SK-N-SH treated with all-trans-retinoic acid at 6 μM for 48 hours (cell line): ENCODE measurements at regions not wholly inside any gene's neighbourhood (a gene's known extent, or its start where the extent isn't known, plus 50 kb on each side); places are given as distances from the start of the nearest gene placed in this dataset.

ENCODE experiments used
- ARNTL ChIP-seq: fragments of 450-650 bp; formaldehyde crosslinking; IDR thresholded peaks from 2 replicates; pipeline ENCODE4 v1.5.0; 2020; ENCODE audit warnings: low read depth, mild to moderate bottlenecking, moderate library complexity, borderline replicate concordance
- CSDC2 ChIP-seq: fragments of 250-450 bp; sonication (Bioruptor Pico); IDR thresholded peaks from 2 replicates; pipeline ENCODE4 v1.5.0; 2020; ENCODE audit warnings: mild to moderate bottlenecking, moderate library complexity
- OSR1 ChIP-seq: fragments of 250-450 bp; sonication (Bioruptor Pico); IDR thresholded peaks from 2 replicates; pipeline ENCODE4 v1.8.0; 2022; ENCODE audit warnings: moderate library complexity, mild to moderate bottlenecking, inconsistent platforms
- ZC3H10 ChIP-seq: fragments of 250-450 bp; sonication (Bioruptor Pico); IDR thresholded peaks from 2 replicates; pipeline ENCODE4 v1.5.1; 2021; ENCODE audit warnings: mild to moderate bottlenecking, moderate library complexity
- ZFP3 ChIP-seq: fragments of 250-450 bp; sonication (Bioruptor Pico); IDR thresholded peaks from 2 replicates; pipeline ENCODE4 v1.5.0; 2020; ENCODE audit warnings: mild to moderate bottlenecking, moderate library complexity
- TF ChIP-seq, protein P1 (sequence below): fragments of 250-450 bp; sonication (Bioruptor Pico); IDR thresholded peaks from 2 replicates; pipeline ENCODE4 v1.5.1; 2020; ENCODE audit warnings: low read depth, mild to moderate bottlenecking, moderate library complexity
- TF ChIP-seq, protein P2 (sequence below): fragments of 250-450 bp; sonication (Bioruptor Pico); IDR thresholded peaks from 2 replicates; pipeline ENCODE4 v1.8.0; 2020; ENCODE audit warnings: mild to moderate bottlenecking, moderate library complexity, borderline replicate concordance

- TF ChIP-seq, protein P1, sequence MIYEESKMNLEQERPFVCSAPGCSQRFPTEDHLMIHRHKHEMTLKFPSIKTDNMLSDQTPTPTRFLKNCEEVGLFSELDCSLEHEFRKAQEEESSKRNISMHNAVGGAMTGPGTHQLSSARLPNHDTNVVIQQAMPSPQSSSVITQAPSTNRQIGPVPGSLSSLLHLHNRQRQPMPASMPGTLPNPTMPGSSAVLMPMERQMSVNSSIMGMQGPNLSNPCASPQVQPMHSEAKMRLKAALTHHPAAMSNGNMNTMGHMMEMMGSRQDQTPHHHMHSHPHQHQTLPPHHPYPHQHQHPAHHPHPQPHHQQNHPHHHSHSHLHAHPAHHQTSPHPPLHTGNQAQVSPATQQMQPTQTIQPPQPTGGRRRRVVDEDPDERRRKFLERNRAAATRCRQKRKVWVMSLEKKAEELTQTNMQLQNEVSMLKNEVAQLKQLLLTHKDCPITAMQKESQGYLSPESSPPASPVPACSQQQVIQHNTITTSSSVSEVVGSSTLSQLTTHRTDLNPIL (CRISPR knock-in tag), result no peak
- TF ChIP-seq OSR1 (CRISPR knock-in tag), result no peak
- TF ChIP-seq ARNTL (CRISPR knock-in tag), result no peak
- TF ChIP-seq CSDC2, result no peak
- no peak for TF ChIP-seq ZFP3 (CRISPR knock-in tag)
- no peak for TF ChIP-seq ZC3H10
- TF ChIP-seq, protein P2, sequence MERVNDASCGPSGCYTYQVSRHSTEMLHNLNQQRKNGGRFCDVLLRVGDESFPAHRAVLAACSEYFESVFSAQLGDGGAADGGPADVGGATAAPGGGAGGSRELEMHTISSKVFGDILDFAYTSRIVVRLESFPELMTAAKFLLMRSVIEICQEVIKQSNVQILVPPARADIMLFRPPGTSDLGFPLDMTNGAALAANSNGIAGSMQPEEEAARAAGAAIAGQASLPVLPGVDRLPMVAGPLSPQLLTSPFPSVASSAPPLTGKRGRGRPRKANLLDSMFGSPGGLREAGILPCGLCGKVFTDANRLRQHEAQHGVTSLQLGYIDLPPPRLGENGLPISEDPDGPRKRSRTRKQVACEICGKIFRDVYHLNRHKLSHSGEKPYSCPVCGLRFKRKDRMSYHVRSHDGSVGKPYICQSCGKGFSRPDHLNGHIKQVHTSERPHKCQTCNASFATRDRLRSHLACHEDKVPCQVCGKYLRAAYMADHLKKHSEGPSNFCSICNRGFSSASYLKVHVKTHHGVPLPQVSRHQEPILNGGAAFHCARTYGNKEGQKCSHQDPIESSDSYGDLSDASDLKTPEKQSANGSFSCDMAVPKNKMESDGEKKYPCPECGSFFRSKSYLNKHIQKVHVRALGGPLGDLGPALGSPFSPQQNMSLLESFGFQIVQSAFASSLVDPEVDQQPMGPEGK, result no peak
These were observed 428.5 kb downstream of the CCDC91 start for GRCh38 chr12:28618772-28619171.
